ENCODE measurements at regions not wholly inside any gene's neighbourhood (a gene's known extent, or its start where the extent isn't known, plus 50 kb on each side); places are given as distances from the start of the nearest gene placed in this dataset.

- no peak for TF ChIP-seq FOXP2 (optimal IDR thresholded peaks at IDR 0.05; ENCODE audit: control extremely low read depth, extremely low read length, insufficient read depth)
- TF ChIP-seq POLR2AphosphoS5 (IDR thresholded peaks at IDR 0.05; ENCODE audit: borderline replicate concordance, low read depth, low read length): no peak
- no peak for TF ChIP-seq EZH2 (IDR thresholded peaks at IDR 0.05)
- Histone ChIP-seq H3K36me3 (ENCODE audit: insufficient read depth, low read length) (no peaks in the 10 kb centered on the region), H3K9me3 (ENCODE audit: low read depth, low read length) (no peaks in the 10 kb centered on the region), H3K27ac (no peak overlapping the region), H3K9ac (ENCODE audit: insufficient read length) (no peak overlapping the region), H3K4me3 (no peak overlapping the region)
- no peak for DNase-seq (ENCODE audit: low read depth, low spot score)
Observed at GRCh38 chrX:145609951-145610511, 207.6 kb upstream of the SLITRK2 start.

- no peak for DNase-seq (ENCODE audit: low read depth, low spot score)
Observed at GRCh38 chrX:145613894-145614293, 203.7 kb upstream of the SLITRK2 start.

DNA sequence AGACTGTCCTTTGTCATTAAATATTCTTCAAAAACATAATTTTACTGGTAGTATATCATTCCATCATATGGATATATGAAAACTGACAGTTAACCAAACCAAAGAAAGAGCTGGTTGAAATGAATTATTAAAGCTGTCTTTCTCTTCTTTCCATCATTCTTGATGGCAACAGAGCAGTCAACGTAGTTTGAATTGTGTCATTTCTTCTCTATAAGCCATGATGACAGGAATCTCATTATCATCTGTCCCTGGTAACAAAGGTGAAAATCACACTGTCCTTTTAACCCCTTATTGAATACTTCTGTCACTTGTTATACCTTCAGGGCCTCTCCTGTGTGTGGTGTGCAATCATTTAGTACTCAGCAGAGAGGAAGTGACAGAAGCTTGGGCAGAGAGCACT, 197.0 kb upstream of the SLITRK2 start:
- TF ChIP-seq FOXP2 (optimal IDR thresholded peaks at IDR 0.05; ENCODE audit: control extremely low read depth, extremely low read length, insufficient read depth): no peak
- TF ChIP-seq EZH2 (IDR thresholded peaks at IDR 0.05): no peak
- no peak for TF ChIP-seq POLR2AphosphoS5 (IDR thresholded peaks at IDR 0.05; ENCODE audit: borderline replicate concordance, low read depth, low read length)
- H3K36me3 ChIP-seq (ENCODE audit: insufficient read depth, low read length): no peaks in the 10 kb centered on the region
- H3K27ac ChIP-seq: no peak overlapping the region
- no peak overlapping the region for H3K9ac ChIP-seq (ENCODE audit: insufficient read length)
- H3K9me3 ChIP-seq (ENCODE audit: low read depth, low read length): no peaks in the 10 kb centered on the region
- no peak for DNase-seq (ENCODE audit: low read depth, low spot score)
- H3K4me3 ChIP-seq: no peak overlapping the region

More at GRCh38 chrX:145613894-145614293, 203.7 kb upstream of the SLITRK2 start:
- Histone ChIP-seq H3K9me3 (ENCODE audit: low read depth, low read length) (no peaks in the 10 kb centered on the region), H3K4me3 (no peak overlapping the region), H3K27ac (no peak overlapping the region), H3K36me3 (ENCODE audit: insufficient read depth, low read length) (no peaks in the 10 kb centered on the region), H3K9ac (ENCODE audit: insufficient read length) (no peak overlapping the region)
- TF ChIP-seq EZH2 (IDR thresholded peaks at IDR 0.05) (no peak), POLR2AphosphoS5 (IDR thresholded peaks at IDR 0.05; ENCODE audit: borderline replicate concordance, low read depth, low read length) (no peak), FOXP2 (optimal IDR thresholded peaks at IDR 0.05; ENCODE audit: control extremely low read depth, extremely low read length, insufficient read depth) (no peak)

DNA sequence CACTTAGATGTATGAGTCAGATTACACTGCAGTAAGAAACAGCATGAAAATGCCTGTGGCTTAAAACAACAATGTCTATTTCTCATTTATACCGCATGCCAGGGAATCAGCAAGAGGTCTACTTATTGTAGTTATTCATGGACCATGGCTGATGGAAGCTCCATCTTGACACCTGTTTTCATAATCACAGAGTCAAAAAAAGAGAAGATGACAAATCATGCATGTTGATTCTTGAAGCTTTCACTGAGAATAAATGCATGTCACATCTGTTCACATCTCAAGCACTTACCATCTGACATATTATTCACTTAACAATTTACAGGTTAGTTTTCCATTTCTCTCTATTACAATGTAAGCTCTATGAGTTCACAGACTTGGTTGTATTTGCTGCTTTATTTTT, 194.2 kb upstream of the SLITRK2 start:
- no peak overlapping the region for H3K4me3 ChIP-seq
- H3K9me3 ChIP-seq (ENCODE audit: low read depth, low read length): no peaks in the 10 kb centered on the region
- H3K9ac ChIP-seq (ENCODE audit: insufficient read length): no peak overlapping the region
- no peak for DNase-seq (ENCODE audit: low read depth, low spot score)
- TF ChIP-seq EZH2 (IDR thresholded peaks at IDR 0.05): no peak
- H3K27ac ChIP-seq: no peak overlapping the region
- H3K36me3 ChIP-seq (ENCODE audit: insufficient read depth, low read length): no peaks in the 10 kb centered on the region

- H3K4me3 ChIP-seq: no peak overlapping the region
- H3K36me3 ChIP-seq (ENCODE audit: insufficient read depth, low read length): no peaks in the 10 kb centered on the region
- H3K9me3 ChIP-seq (ENCODE audit: low read depth, low read length): no peaks in the 10 kb centered on the region
- DNase-seq (ENCODE audit: low read depth, low spot score): no peak
- H3K27ac ChIP-seq: no peak overlapping the region
- TF ChIP-seq EZH2 (IDR thresholded peaks at IDR 0.05): no peak
- TF ChIP-seq POLR2AphosphoS5 (IDR thresholded peaks at IDR 0.05; ENCODE audit: borderline replicate concordance, low read depth, low read length): no peak
- no peak for TF ChIP-seq FOXP2 (optimal IDR thresholded peaks at IDR 0.05; ENCODE audit: control extremely low read depth, extremely low read length, insufficient read depth)
- H3K9ac ChIP-seq (ENCODE audit: insufficient read length): no peak overlapping the region
Observed at GRCh38 chrX:145630081-145630480, 187.5 kb upstream of the SLITRK2 start.

- TF ChIP-seq EZH2 (IDR thresholded peaks at IDR 0.05) (no peak), FOXP2 (optimal IDR thresholded peaks at IDR 0.05; ENCODE audit: control extremely low read depth, extremely low read length, insufficient read depth) (no peak), POLR2AphosphoS5 (IDR thresholded peaks at IDR 0.05; ENCODE audit: borderline replicate concordance, low read depth, low read length) (no peak)
- H3K9me3 ChIP-seq (ENCODE audit: low read depth, low read length): no peaks in the 10 kb centered on the region
- DNase-seq (ENCODE audit: low read depth, low spot score): no peak
- H3K4me3 ChIP-seq: no peak overlapping the region
- H3K36me3 ChIP-seq (ENCODE audit: insufficient read depth, low read length): no peaks in the 10 kb centered on the region
- no peak overlapping the region for H3K9ac ChIP-seq (ENCODE audit: insufficient read length)
- no peak overlapping the region for H3K27ac ChIP-seq
Observed at GRCh38 chrX:145630806-145631435, 186.7 kb upstream of the SLITRK2 start.

- Histone ChIP-seq H3K9ac (ENCODE audit: insufficient read length) (no peak overlapping the region), H3K27ac (no peak overlapping the region), H3K36me3 (ENCODE audit: insufficient read depth, low read length) (no peaks in the 10 kb centered on the region), H3K4me3 (no peak overlapping the region), H3K9me3 (ENCODE audit: low read depth, low read length) (no peaks in the 10 kb centered on the region)
- TF ChIP-seq EZH2 (IDR thresholded peaks at IDR 0.05): no peak
- no peak for TF ChIP-seq POLR2AphosphoS5 (IDR thresholded peaks at IDR 0.05; ENCODE audit: borderline replicate concordance, low read depth, low read length)
- TF ChIP-seq FOXP2 (optimal IDR thresholded peaks at IDR 0.05; ENCODE audit: control extremely low read depth, extremely low read length, insufficient read depth): no peak
- no peak for DNase-seq (ENCODE audit: low read depth, low spot score)
Observed at GRCh38 chrX:145631461-145631951, 186.1 kb upstream of the SLITRK2 start.

DNA sequence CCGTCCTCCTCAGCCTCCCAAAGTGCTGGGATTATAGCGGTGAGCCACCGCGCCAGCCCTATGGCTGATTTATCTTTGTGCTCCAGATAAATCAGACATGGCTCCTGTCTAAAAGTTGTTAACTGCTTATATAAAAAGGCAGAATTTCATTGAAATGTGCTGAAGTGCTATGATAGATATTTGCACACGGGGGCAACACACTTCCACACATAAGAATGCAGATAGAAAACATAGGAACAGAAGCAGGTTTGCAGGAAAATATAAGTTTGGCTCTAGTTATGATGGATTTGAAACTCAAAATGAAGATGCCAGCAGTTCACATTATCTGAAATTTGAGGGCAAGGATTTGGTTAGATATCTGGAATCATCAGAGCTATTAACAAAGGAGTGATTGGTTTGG, 163.1 kb upstream of the SLITRK2 start:
- Histone ChIP-seq H3K36me3 (ENCODE audit: insufficient read depth, low read length) (no peaks in the 10 kb centered on the region), H3K9ac (ENCODE audit: insufficient read length) (no peak overlapping the region), H3K27ac (no peak overlapping the region), H3K4me3 (no peak overlapping the region), H3K9me3 (ENCODE audit: low read depth, low read length) (no peaks in the 10 kb centered on the region)
- no peak for TF ChIP-seq EZH2 (IDR thresholded peaks at IDR 0.05)
- no peak for TF ChIP-seq POLR2AphosphoS5 (IDR thresholded peaks at IDR 0.05; ENCODE audit: borderline replicate concordance, low read depth, low read length)
- TF ChIP-seq FOXP2 (optimal IDR thresholded peaks at IDR 0.05; ENCODE audit: control extremely low read depth, extremely low read length, insufficient read depth): no peak
- DNase-seq (ENCODE audit: low read depth, low spot score): no peak

- H3K4me3 ChIP-seq: no peak overlapping the region
- no peaks in the 10 kb centered on the region for H3K36me3 ChIP-seq (ENCODE audit: insufficient read depth, low read length)
- no peak overlapping the region for H3K27ac ChIP-seq
- no peak overlapping the region for H3K9ac ChIP-seq (ENCODE audit: insufficient read length)
- DNase-seq (ENCODE audit: low read depth, low spot score): no peak
- H3K9me3 ChIP-seq (ENCODE audit: low read depth, low read length): no peaks in the 10 kb centered on the region
- TF ChIP-seq EZH2 (IDR thresholded peaks at IDR 0.05) (no peak), FOXP2 (optimal IDR thresholded peaks at IDR 0.05; ENCODE audit: control extremely low read depth, extremely low read length, insufficient read depth) (no peak), POLR2AphosphoS5 (IDR thresholded peaks at IDR 0.05; ENCODE audit: borderline replicate concordance, low read depth, low read length) (no peak)
Observed at GRCh38 chrX:145673841-145674240, 143.8 kb upstream of the SLITRK2 start.
